ENCODE measurements at regions not wholly inside any gene's neighbourhood (a gene's known extent, or its start where the extent isn't known, plus 50 kb on each side); places are given as distances from the start of the nearest gene placed in this dataset.
"Not testable (repeated sequence)": the region's sequence is repeated elsewhere in the genome, so short reads cannot be mapped to it uniquely, and the experiment has no call there.

DNA sequence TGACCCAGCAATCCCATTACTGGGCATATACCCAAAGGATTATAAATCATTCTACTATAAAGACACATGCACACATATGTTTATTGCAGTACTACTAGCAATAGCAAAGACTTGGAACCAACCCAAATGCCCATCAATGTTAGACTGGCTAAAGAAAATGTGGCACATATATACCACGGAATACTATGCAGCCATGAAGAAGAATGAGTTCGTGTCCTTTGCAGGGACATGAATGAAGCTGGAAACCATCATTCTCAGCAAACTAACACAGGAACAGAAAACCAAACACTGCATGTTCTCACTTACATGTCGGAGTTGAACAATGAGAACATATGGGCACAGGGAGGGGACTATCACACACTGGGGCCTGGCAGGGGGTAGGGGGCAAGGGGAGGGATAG, 183.0 kb downstream of the HACE1 start:
- intact Hi-C loops (cut with DNase I; ENCODE audit: low total_unique reads); H3K27ac ChIP-seq; DNase-seq; H3K9me3 ChIP-seq; H3K4me3 ChIP-seq; H3K36me3 ChIP-seq (ENCODE audit: low read depth, missing control alignments); H3K27me3 ChIP-seq; H3K4me1 ChIP-seq: not testable (repeated sequence)
- 77 to 84% methylated on average over 3 of the region's 3 CpGs for WGBS, 2 donors

DNA sequence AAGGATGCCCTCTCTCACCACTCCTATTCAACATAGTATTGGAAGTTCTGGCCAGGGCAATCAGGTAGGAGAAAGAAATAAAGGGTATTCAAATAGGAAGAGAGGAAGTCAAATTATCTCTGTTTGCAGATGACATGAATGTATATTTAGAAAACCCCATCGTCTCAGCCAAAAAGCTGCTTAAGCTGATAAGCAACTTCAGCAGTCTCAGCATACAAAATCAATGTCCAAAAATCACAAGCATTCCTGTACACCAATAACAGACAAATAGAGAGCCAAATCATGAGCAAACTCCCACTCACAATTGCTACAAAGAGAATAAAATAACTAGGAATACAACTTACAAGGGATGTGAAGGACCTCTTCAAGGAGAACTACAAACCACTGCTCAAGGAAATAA, 184.6 kb downstream of the HACE1 start:
- H3K4me3 ChIP-seq; H3K9me3 ChIP-seq; H3K4me1 ChIP-seq; H3K27me3 ChIP-seq; H3K36me3 ChIP-seq (ENCODE audit: low read depth, missing control alignments); H3K27ac ChIP-seq; intact Hi-C loops (cut with DNase I; ENCODE audit: low total_unique reads); DNase-seq: not testable (repeated sequence)
- WGBS, 2 donors: 53 to 81% methylated on average over 1 of the region's 1 CpG

GRCh38 chr6:104673078-104673477, 186.6 kb downstream of the HACE1 start:
- H3K27ac ChIP-seq; H3K4me3 ChIP-seq; H3K9me3 ChIP-seq; H3K27me3 ChIP-seq; H3K4me1 ChIP-seq; intact Hi-C loops (cut with DNase I; ENCODE audit: low total_unique reads); DNase-seq; H3K36me3 ChIP-seq (ENCODE audit: low read depth, missing control alignments): not testable (repeated sequence)
- 70 to 80% methylated on average over 1 of the region's 1 CpG for WGBS, 2 donors

- H3K27ac ChIP-seq; H3K36me3 ChIP-seq (ENCODE audit: low read depth, missing control alignments); DNase-seq; intact Hi-C loops (cut with DNase I; ENCODE audit: low total_unique reads); H3K4me3 ChIP-seq; H3K4me1 ChIP-seq; H3K9me3 ChIP-seq; H3K27me3 ChIP-seq: not testable (repeated sequence)
- 60 to 100% methylated on average over 1 of the region's 1 CpG for WGBS, 2 donors
These were observed 188.2 kb downstream of the HACE1 start for GRCh38 chr6:104671591-104671891.

DNA sequence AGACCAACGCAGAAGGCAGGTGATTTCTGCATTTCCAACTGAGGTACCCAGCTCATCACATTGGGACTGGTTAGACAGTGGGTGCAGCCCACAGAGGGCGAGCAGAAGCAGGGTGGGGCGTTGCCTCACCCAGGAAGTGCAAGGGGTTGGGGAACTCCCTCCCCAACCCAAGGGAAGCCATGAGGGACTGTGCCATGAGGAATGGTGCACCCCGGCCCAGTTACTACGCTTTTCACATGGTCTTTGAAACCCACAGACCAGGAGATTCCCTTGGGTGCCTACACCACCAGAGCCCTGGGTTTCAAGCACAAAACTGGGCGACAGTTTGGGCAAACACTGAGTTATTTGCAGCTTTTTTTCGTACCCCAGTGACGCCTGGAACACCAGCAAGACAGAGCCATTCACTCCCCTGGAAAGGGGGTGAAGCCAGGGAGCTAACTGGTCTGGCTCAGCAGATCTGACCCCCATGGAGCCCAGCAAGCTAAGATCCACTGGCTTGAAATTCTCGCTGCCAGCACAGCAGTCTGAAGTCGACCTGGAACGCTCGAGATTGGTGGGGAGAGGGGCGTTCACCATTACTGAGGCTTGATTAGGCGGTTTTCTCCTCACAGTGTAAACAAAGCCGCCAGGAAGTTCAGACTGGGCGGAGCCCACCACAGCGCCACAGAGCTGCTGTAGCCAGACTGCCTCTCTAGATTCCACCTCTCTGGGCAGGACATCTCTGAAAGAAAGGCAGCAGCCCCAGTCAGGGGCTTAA, 188.7 kb downstream of the HACE1 start:
- H3K27ac ChIP-seq; H3K4me1 ChIP-seq; DNase-seq; H3K36me3 ChIP-seq (ENCODE audit: low read depth, missing control alignments); H3K9me3 ChIP-seq; intact Hi-C loops (cut with DNase I; ENCODE audit: low total_unique reads); H3K27me3 ChIP-seq; H3K4me3 ChIP-seq: not testable (repeated sequence)
- 83 to 94% methylated on average over 7 to 17 of the region's 17 CpGs for WGBS, 2 donors

GRCh38 chr6:104669483-104669882, 190.2 kb downstream of the HACE1 start:
- no peak overlapping the region for H3K27ac ChIP-seq
- intact Hi-C loops (cut with DNase I; ENCODE audit: low total_unique reads): no loop called here
- no peak overlapping the region for H3K4me3 ChIP-seq
- WGBS, 2 donors: 93% methylated on average over 5 of the region's 5 CpGs
- TF ChIP-seq POLR2A (IDR thresholded peaks at IDR 0.05) (no peak), CTCF (IDR thresholded peaks at IDR 0.05) (no peak)
- no peaks in the 10 kb centered on the region for H3K4me1 ChIP-seq
- no peak for DNase-seq
- H3K36me3 ChIP-seq (ENCODE audit: low read depth, missing control alignments): no peaks in the 10 kb centered on the region
- no peaks in the 10 kb centered on the region for H3K27me3 ChIP-seq
- H3K9me3 ChIP-seq: no peaks in the 10 kb centered on the region

DNA sequence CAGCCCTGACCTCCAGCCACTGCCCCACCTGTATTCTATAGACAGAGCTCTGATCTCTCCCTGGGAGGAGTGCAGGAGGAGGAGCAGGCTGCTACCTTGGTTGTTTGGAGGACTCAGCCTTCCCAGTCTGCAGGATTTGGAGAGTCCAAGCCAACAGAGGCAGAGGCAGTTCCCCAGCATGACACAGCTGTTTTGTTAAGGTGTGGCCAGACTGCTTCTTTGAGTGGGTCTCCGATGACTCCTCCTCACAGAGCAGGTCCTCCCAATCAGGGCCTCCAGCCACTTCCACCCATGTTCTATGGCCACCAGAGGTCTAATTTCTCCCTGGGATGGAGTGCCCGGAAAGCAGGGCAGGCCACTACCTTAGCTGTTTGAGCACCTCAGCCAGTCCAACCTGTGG, 203.5 kb downstream of the HACE1 start:
- H3K27ac ChIP-seq: no peak overlapping the region
- H3K36me3 ChIP-seq (ENCODE audit: low read depth, missing control alignments): no peaks in the 10 kb centered on the region
- TF ChIP-seq CTCF (IDR thresholded peaks at IDR 0.05) (no peak), POLR2A (IDR thresholded peaks at IDR 0.05) (no peak)
- DNase-seq: no peak
- no peaks in the 10 kb centered on the region for H3K9me3 ChIP-seq
- no peaks in the 10 kb centered on the region for H3K27me3 ChIP-seq
- intact Hi-C loops (cut with DNase I; ENCODE audit: low total_unique reads): no loop called here
- no peaks in the 10 kb centered on the region for H3K4me1 ChIP-seq
- H3K4me3 ChIP-seq: no peak overlapping the region
- 90 to 96% methylated on average over 2 of the region's 2 CpGs for WGBS, 2 donors

Measured in testis (tissue), 2 donors.